ENCODE measurements at regions not wholly inside any gene's neighbourhood (a gene's known extent, or its start where the extent isn't known, plus 50 kb on each side); places are given as distances from the start of the nearest gene placed in this dataset.
A peak's percentile ranks its signal among the peaks of the same experiment; 100 is the strongest.

- no peak overlapping the region for H2AFZ ChIP-seq (ENCODE audit: low read length)
- no peaks in the 10 kb centered on the region for H3K4me1 ChIP-seq (ENCODE audit: insufficient read depth, low read length)
- TF ChIP-seq CTCF (IDR thresholded peaks at IDR 0.05; ENCODE audit: extremely low read depth, low read depth, low read length) = no peak
- no peak for DNase-seq (ENCODE audit: insufficient read length, low spot score, missing footprints)
- no peak overlapping the region for H3K4me2 ChIP-seq (ENCODE audit: insufficient read depth, low read length)
- no peak overlapping the region for H3K4me3 ChIP-seq (ENCODE audit: insufficient read depth, low read length)
- H3K36me3 ChIP-seq (ENCODE audit: insufficient read depth, low read length) = no peaks in the 10 kb centered on the region
- H4K20me1 ChIP-seq (ENCODE audit: insufficient read depth, low read length) = no peaks in the 10 kb centered on the region
- no peaks in the 10 kb centered on the region for H3K79me2 ChIP-seq (ENCODE audit: insufficient read depth, low read length)
- peaks cover 9% of the 10 kb centered on the region for H3K9me3 ChIP-seq (ENCODE audit: low read depth, low read length)
- no peaks in the 10 kb centered on the region for H3K27me3 ChIP-seq (ENCODE audit: insufficient read depth, low read length)
- H3K27ac ChIP-seq (ENCODE audit: low read depth, low read length) = no peak overlapping the region
These were observed 54.9 kb upstream of the SLITRK6 start for GRCh38 chr13:85853901-85854663.

GRCh38 chr13:85853161-85853894, 54.1 kb upstream of the SLITRK6 start:
- TF ChIP-seq CTCF (IDR thresholded peaks at IDR 0.05; ENCODE audit: extremely low read depth, low read depth, low read length) = no peak
- H3K9me3 ChIP-seq (ENCODE audit: low read depth, low read length) = peaks cover 6% of the 10 kb centered on the region
- H3K4me3 ChIP-seq (ENCODE audit: insufficient read depth, low read length) = no peak overlapping the region
- H3K79me2 ChIP-seq (ENCODE audit: insufficient read depth, low read length) = no peaks in the 10 kb centered on the region
- no peak overlapping the region for H2AFZ ChIP-seq (ENCODE audit: low read length)
- H4K20me1 ChIP-seq (ENCODE audit: insufficient read depth, low read length) = no peaks in the 10 kb centered on the region
- no peaks in the 10 kb centered on the region for H3K4me1 ChIP-seq (ENCODE audit: insufficient read depth, low read length)
- H3K27me3 ChIP-seq (ENCODE audit: insufficient read depth, low read length) = no peaks in the 10 kb centered on the region
- H3K36me3 ChIP-seq (ENCODE audit: insufficient read depth, low read length) = no peaks in the 10 kb centered on the region
- no peak overlapping the region for H3K4me2 ChIP-seq (ENCODE audit: insufficient read depth, low read length)
- no peak overlapping the region for H3K27ac ChIP-seq (ENCODE audit: low read depth, low read length)
- peak; percentile 8 for DNase-seq (ENCODE audit: insufficient read length, low spot score, missing footprints)
